GM23338 (cell line): ENCODE measurements at regions not wholly inside any gene's neighbourhood (a gene's known extent, or its start where the extent isn't known, plus 50 kb on each side); places are given as distances from the start of the nearest gene placed in this dataset.

Experiments
- CREB1 ChIP-seq: fragments of 250-450 bp; sonication (Bioruptor Pico); IDR thresholded peaks from 2 replicates; pipeline ENCODE4 v1.5.0; 2020; ENCODE audit warnings: low read depth, mild to moderate bottlenecking, moderate library complexity
- CTCF ChIP-seq, 2 experiments: fragments of 200-600 bp in 1 of 2; sonication (generic) in 1 of 2; conservative IDR thresholded peaks; 2 replicates each; pipeline versions ENCODE4 v1.5.1 to v1.6.1; 2016 to 2017; ENCODE audit warnings: antibody characterized with exemption in 2 of 2, low read depth in 2 of 2, mild to moderate bottlenecking in 2 of 2, moderate library complexity in 1 of 2
- ETS1 ChIP-seq: IDR thresholded peaks from 2 replicates; pipeline ENCODE4 v1.6.1; 2016; ENCODE audit warnings: antibody characterized with exemption
- EZH2 ChIP-seq: fragments of 200-600 bp; sonication (generic); IDR thresholded peaks from one replicate; pipeline ENCODE4 v1.8.0; 2017; ENCODE audit warnings: antibody characterized with exemption, mild to moderate bottlenecking, low read depth; ENCODE audit not compliant: unreplicated experiment
- EZH2phosphoT487 ChIP-seq: fragments of 200-600 bp; sonication (generic); IDR thresholded peaks from one replicate; pipeline ENCODE4 v1.8.1; 2018; ENCODE audit warnings: antibody characterized with exemption; ENCODE audit not compliant: unreplicated experiment
- JUNB ChIP-seq: IDR thresholded peaks from one replicate; pipeline ENCODE4 v1.6.1; 2016; ENCODE audit warnings: antibody characterized with exemption; ENCODE audit not compliant: unreplicated experiment
- NANOG ChIP-seq: IDR thresholded peaks from 2 replicates; pipeline ENCODE4 v1.6.1; 2016; ENCODE audit warnings: antibody characterized with exemption, borderline replicate concordance
- POLR2AphosphoS5 ChIP-seq: IDR thresholded peaks from 2 replicates; pipeline ENCODE4 v1.6.1; 2016; ENCODE audit warnings: antibody characterized with exemption, low read depth
- REST ChIP-seq: IDR thresholded peaks from one replicate; pipeline ENCODE4 v1.6.1; 2018; ENCODE audit warnings: antibody characterized with exemption; ENCODE audit not compliant: unreplicated experiment
- STAT1 ChIP-seq: IDR thresholded peaks from one replicate; pipeline ENCODE4 v1.6.1; 2016; ENCODE audit warnings: antibody characterized with exemption; ENCODE audit not compliant: unreplicated experiment
- ZNF114 ChIP-seq: fragments of 250-450 bp; sonication (Bioruptor Pico); IDR thresholded peaks from 2 replicates; pipeline ENCODE4 v1.5.0; 2020; ENCODE audit warnings: mild to moderate bottlenecking, moderate library complexity
- ZNF331 ChIP-seq: fragments of 250-450 bp; sonication (Bioruptor Pico); IDR thresholded peaks from 2 replicates; pipeline ENCODE4 v1.5.0; 2020; ENCODE audit warnings: low read depth, mild to moderate bottlenecking, moderate library complexity
- ZNF462 ChIP-seq: fragments of 250-450 bp; sonication (Bioruptor Pico); IDR thresholded peaks from 2 replicates; pipeline ENCODE4 v1.5.0; 2020; ENCODE audit warnings: mild to moderate bottlenecking, moderate library complexity

GRCh38 chr11:109193880-109194279 is 228.1 kb upstream of the C11orf87 start:
- no peak for TF ChIP-seq CTCF (conservative IDR thresholded peaks at IDR 0.05; ENCODE audit: low read depth in 2 of 2)
- TF ChIP-seq EZH2 = no peak
- no peak for TF ChIP-seq EZH2phosphoT487
- no peak for TF ChIP-seq ZNF114 (CRISPR knock-in tag)
- TF ChIP-seq POLR2AphosphoS5 = no peak
- no peak for TF ChIP-seq REST
- no peak for TF ChIP-seq CREB1 (CRISPR knock-in tag)
- TF ChIP-seq STAT1 = no peak
- TF ChIP-seq JUNB = no peak
- TF ChIP-seq ZNF331 (CRISPR knock-in tag) = no peak
- no peak for TF ChIP-seq ETS1
- no peak for TF ChIP-seq ZNF462 (CRISPR knock-in tag)
- no peak for TF ChIP-seq NANOG
